ENCODE measurements at regions not wholly inside any gene's neighbourhood (a gene's known extent, or its start where the extent isn't known, plus 50 kb on each side); places are given as distances from the start of the nearest gene placed in this dataset.
A peak's percentile ranks its signal among the peaks of the same experiment; 100 is the strongest.

DNA sequence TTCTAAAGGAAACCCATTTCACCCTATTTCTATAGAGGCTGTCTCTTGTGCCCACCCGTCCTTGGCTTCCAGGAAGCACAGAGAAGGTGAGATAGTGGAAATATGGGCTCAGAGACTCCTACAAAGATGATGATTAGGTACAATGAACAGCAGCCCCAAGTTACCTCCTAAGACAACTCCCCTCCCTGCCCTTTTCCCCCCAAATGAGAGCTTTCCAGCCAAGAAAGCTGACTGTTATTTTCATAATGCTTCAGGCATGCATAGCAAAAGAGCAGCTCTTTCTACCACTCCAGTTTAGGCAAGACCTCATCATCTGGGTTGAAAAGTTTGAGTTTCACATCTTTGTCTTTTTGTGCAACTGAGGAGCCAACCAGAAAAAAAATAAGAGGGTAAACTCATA is 248.8 kb upstream of the ADAMTS9 start:
- ChIA-PET CTCF (no interaction called here), POLR2A (no interaction called here)
- no peaks in the 10 kb centered on the region for H4K20me1 ChIP-seq (ENCODE audit: insufficient read depth)
- no peaks in the 10 kb centered on the region for H3K27me3 ChIP-seq (ENCODE audit: insufficient read depth)
- DNase-seq = no peak
- H2AFZ ChIP-seq (ENCODE audit: low read depth) = no peak overlapping the region
- H3K79me2 ChIP-seq (ENCODE audit: insufficient read depth) = no peaks in the 10 kb centered on the region
- no peak overlapping the region for H3K4me2 ChIP-seq
- no peaks in the 10 kb centered on the region; a peak in 2 of 4 replicates for H3K4me1 ChIP-seq (ENCODE audit: control insufficient read depth in 1 of 2, insufficient read depth in 2 of 2, low read depth in 1 of 2, low read length in 1 of 2)
- H3K36me3 ChIP-seq (replicated peaks in 1 of 2; ENCODE audit: control insufficient read depth in 1 of 2, insufficient read depth in 2 of 2, low read length in 1 of 2) = no peaks in the 10 kb centered on the region
- H3K4me3 ChIP-seq (ENCODE audit: low read depth in 2 of 2, low read length in 1 of 2) = no peak overlapping the region
- no peak overlapping the region for H3K9ac ChIP-seq
- H3K9me2 ChIP-seq = no peaks in the 10 kb centered on the region
- 59% methylated on average over 1 of the region's 1 CpG for WGBS (ENCODE audit: low lambda C conversion rate)
- no peaks in the 10 kb centered on the region for H3F3A ChIP-seq (replicated peaks; ENCODE audit: insufficient read depth)
- H3K27ac ChIP-seq (ENCODE audit: low read depth in 2 of 2, low read length in 1 of 2) = peak overlapping the region in 1 of 2 experiments; percentile 22; a peak in 1 of 4 replicates
- no peak for TF ChIP-seq ZBTB33 (IDR thresholded peaks at IDR 0.05; ENCODE audit: borderline replicate concordance, low read depth)
- TF ChIP-seq EP300 (IDR thresholded peaks at IDR 0.05; ENCODE audit: borderline replicate concordance in 1 of 2, low read depth in 1 of 2, low read length in 1 of 2) = 0 out of 4 replicates have a peak, but pooled peaks of 1 of the 2 experiments have one; percentile 7
- H3K9me3 ChIP-seq = no peaks in the 10 kb centered on the region

- WGBS (ENCODE audit: low lambda C conversion rate) = 21% methylated on average over 2 of the region's 2 CpGs
- H3K4me1 ChIP-seq (ENCODE audit: control insufficient read depth in 1 of 2, insufficient read depth in 2 of 2, low read depth in 1 of 2, low read length in 1 of 2) = no peaks in the 10 kb centered on the region; a peak in 2 of 4 replicates
- no peak overlapping the region for H3K4me3 ChIP-seq (ENCODE audit: low read depth in 2 of 2, low read length in 1 of 2)
- peak overlapping the region in 1 of 2 experiments; percentile 22; a peak in 2 of 4 replicates for H3K27ac ChIP-seq (ENCODE audit: low read depth in 2 of 2, low read length in 1 of 2)
- no peaks in the 10 kb centered on the region for H3K9me3 ChIP-seq
- no peak overlapping the region for H3K9ac ChIP-seq
- H3K36me3 ChIP-seq (replicated peaks in 1 of 2; ENCODE audit: control insufficient read depth in 1 of 2, insufficient read depth in 2 of 2, low read length in 1 of 2) = no peaks in the 10 kb centered on the region
- H2AFZ ChIP-seq (ENCODE audit: low read depth) = no peak overlapping the region
- H4K20me1 ChIP-seq (ENCODE audit: insufficient read depth) = no peaks in the 10 kb centered on the region
- H3K9me2 ChIP-seq = no peaks in the 10 kb centered on the region
- no peaks in the 10 kb centered on the region for H3F3A ChIP-seq (replicated peaks; ENCODE audit: insufficient read depth)
- ChIA-PET POLR2A (no interaction called here), CTCF (interaction anchor here (1.5 kb wide), 1 partner anchor 10 kb away, joined by 5 read pairs; no protein-coding TSS in a partner anchor)
- no peak for DNase-seq
- TF ChIP-seq, protein P1, sequence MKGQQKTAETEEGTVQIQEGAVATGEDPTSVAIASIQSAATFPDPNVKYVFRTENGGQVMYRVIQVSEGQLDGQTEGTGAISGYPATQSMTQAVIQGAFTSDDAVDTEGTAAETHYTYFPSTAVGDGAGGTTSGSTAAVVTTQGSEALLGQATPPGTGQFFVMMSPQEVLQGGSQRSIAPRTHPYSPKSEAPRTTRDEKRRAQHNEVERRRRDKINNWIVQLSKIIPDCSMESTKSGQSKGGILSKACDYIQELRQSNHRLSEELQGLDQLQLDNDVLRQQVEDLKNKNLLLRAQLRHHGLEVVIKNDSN (IDR thresholded peaks at IDR 0.05; ENCODE audit: borderline replicate concordance, low read depth) = no peak
- TF ChIP-seq SMC3 (IDR thresholded peaks at IDR 0.05; ENCODE audit: low read depth, low read length) = no peak
- TF ChIP-seq NRF1 (IDR thresholded peaks at IDR 0.05; ENCODE audit: low read depth, low read length) = no peak
- TF ChIP-seq JUND (IDR thresholded peaks at IDR 0.05) = no peak; the same call in 1 of the 2 replicates
- TF ChIP-seq, protein P2, sequence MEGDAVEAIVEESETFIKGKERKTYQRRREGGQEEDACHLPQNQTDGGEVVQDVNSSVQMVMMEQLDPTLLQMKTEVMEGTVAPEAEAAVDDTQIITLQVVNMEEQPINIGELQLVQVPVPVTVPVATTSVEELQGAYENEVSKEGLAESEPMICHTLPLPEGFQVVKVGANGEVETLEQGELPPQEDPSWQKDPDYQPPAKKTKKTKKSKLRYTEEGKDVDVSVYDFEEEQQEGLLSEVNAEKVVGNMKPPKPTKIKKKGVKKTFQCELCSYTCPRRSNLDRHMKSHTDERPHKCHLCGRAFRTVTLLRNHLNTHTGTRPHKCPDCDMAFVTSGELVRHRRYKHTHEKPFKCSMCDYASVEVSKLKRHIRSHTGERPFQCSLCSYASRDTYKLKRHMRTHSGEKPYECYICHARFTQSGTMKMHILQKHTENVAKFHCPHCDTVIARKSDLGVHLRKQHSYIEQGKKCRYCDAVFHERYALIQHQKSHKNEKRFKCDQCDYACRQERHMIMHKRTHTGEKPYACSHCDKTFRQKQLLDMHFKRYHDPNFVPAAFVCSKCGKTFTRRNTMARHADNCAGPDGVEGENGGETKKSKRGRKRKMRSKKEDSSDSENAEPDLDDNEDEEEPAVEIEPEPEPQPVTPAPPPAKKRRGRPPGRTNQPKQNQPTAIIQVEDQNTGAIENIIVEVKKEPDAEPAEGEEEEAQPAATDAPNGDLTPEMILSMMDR (IDR thresholded peaks at IDR 0.05) = no peak
- TF ChIP-seq MEF2A (IDR thresholded peaks at IDR 0.05; ENCODE audit: borderline replicate concordance, low read depth) = no peak
- no peak for TF ChIP-seq RXRA (IDR thresholded peaks at IDR 0.05; ENCODE audit: borderline replicate concordance, low read depth)
- H3K4me2 ChIP-seq = no peak overlapping the region
- no peaks in the 10 kb centered on the region for H3K79me2 ChIP-seq (ENCODE audit: insufficient read depth)
- no peaks in the 10 kb centered on the region for H3K27me3 ChIP-seq (ENCODE audit: insufficient read depth)
These were observed 248.2 kb upstream of the ADAMTS9 start for GRCh38 chr3:64935971-64936370.
